ENCODE measurements at regions not wholly inside any gene's neighbourhood (a gene's known extent, or its start where the extent isn't known, plus 50 kb on each side); places are given as distances from the start of the nearest gene placed in this dataset.

DNA sequence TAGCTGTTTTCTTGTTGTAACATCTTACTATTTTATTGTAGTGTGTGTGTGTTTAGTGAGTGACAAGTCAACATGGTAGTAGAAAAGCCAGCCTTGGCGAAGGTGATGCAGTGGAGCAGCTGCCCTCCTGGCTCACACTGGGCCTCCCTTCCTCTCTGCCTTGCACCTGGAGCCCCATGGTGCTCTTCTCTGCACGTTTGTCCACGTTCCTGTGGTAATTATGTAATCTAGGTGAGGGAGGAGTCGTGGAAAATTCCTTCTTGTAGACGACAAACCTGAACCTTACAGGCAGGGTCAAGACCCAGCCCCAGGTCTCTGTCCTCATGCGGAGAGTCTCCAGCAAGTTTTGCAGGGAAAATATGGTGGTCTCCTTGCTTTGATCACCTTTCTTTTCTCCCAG, 348.3 kb upstream of the MKI67 start:
- no peak for TF ChIP-seq EZH2 (IDR thresholded peaks at IDR 0.05; ENCODE audit: borderline replicate concordance)
- TF ChIP-seq, protein P1, sequence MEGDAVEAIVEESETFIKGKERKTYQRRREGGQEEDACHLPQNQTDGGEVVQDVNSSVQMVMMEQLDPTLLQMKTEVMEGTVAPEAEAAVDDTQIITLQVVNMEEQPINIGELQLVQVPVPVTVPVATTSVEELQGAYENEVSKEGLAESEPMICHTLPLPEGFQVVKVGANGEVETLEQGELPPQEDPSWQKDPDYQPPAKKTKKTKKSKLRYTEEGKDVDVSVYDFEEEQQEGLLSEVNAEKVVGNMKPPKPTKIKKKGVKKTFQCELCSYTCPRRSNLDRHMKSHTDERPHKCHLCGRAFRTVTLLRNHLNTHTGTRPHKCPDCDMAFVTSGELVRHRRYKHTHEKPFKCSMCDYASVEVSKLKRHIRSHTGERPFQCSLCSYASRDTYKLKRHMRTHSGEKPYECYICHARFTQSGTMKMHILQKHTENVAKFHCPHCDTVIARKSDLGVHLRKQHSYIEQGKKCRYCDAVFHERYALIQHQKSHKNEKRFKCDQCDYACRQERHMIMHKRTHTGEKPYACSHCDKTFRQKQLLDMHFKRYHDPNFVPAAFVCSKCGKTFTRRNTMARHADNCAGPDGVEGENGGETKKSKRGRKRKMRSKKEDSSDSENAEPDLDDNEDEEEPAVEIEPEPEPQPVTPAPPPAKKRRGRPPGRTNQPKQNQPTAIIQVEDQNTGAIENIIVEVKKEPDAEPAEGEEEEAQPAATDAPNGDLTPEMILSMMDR (IDR thresholded peaks at IDR 0.05; ENCODE audit: poor library complexity) = no peak
- TF ChIP-seq EZH2phosphoT487 (IDR thresholded peaks at IDR 0.05; ENCODE audit: low read depth, severe bottlenecking, unreplicated experiment) = no peak
- H3K4me3 ChIP-seq = no peak overlapping the region
- H3K4me1 ChIP-seq (ENCODE audit: insufficient read depth) = no peaks in the 10 kb centered on the region
- H3K9me3 ChIP-seq (ENCODE audit: low read depth) = no peaks in the 10 kb centered on the region
- H3K36me3 ChIP-seq (replicated peaks; ENCODE audit: insufficient read depth, low read depth) = no peaks in the 10 kb centered on the region
- H2AFZ ChIP-seq = no peak overlapping the region
- no peak overlapping the region for H3K4me2 ChIP-seq
- H4K20me1 ChIP-seq (ENCODE audit: insufficient read depth, poor library complexity, severe bottlenecking) = no peaks in the 10 kb centered on the region
- no peaks in the 10 kb centered on the region for H3K79me2 ChIP-seq
- no peak overlapping the region for H3K27ac ChIP-seq
- DNase-seq (ENCODE audit: low spot score) = no peak
- H3K27me3 ChIP-seq = no peaks in the 10 kb centered on the region
- no peaks in the 10 kb centered on the region for H3K9me2 ChIP-seq (replicated peaks; ENCODE audit: insufficient read depth)
- 85% methylated on average over 6 of the region's 6 CpGs for WGBS (ENCODE audit: low lambda C conversion rate, missing lambda C conversion rate)

DNA sequence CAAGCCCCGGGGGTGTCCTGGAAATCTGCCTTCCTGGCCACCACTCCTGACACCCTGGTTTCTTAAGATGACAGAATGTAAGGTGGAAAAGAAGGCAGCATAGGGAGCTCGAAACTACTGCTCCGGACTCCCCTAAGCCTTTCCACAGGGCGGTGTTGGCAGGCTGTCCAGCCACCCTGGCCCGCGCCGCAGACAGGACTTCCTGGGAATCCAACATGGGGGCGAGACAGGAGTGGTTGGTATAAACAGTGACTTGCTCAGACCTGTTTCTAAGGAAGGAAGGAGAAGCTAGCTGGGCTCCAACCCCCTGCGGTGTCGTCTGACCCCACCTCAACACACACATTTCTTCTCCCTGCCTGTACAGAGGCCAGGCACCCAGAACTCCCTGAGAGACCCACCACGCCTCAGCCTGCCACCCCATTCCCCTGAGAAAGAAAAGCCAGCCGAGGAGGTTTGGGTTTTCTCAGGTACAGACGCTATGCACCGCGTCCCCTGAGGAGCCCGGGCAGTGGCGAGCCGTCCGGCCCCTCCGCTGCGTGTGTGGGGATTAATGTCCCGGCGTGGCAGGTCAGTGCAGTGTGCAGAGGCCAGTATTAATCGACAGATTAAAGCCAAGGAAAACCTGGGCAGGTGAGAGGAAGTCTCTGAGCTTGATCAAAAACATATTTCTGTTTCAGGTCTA, 349.6 kb upstream of the MKI67 start:
- WGBS (ENCODE audit: low lambda C conversion rate, missing lambda C conversion rate) = 69% methylated on average over 24 of the region's 24 CpGs
- Histone ChIP-seq H3K27me3 (no peaks in the 10 kb centered on the region), H3K79me2 (no peaks in the 10 kb centered on the region), H4K20me1 (ENCODE audit: insufficient read depth, poor library complexity, severe bottlenecking) (no peaks in the 10 kb centered on the region), H3K9me2 (replicated peaks; ENCODE audit: insufficient read depth) (no peaks in the 10 kb centered on the region), H3K27ac (no peak overlapping the region), H2AFZ (no peak overlapping the region), H3K36me3 (replicated peaks; ENCODE audit: insufficient read depth, low read depth) (no peaks in the 10 kb centered on the region), H3K4me1 (ENCODE audit: insufficient read depth) (no peaks in the 10 kb centered on the region), H3K4me2 (no peak overlapping the region), H3K9me3 (ENCODE audit: low read depth) (no peaks in the 10 kb centered on the region), H3K4me3 (no peak overlapping the region)
- TF ChIP-seq, protein P1 (IDR thresholded peaks at IDR 0.05; ENCODE audit: poor library complexity) = no peak
- TF ChIP-seq EZH2phosphoT487 (IDR thresholded peaks at IDR 0.05; ENCODE audit: low read depth, severe bottlenecking, unreplicated experiment) (no peak), EZH2 (IDR thresholded peaks at IDR 0.05; ENCODE audit: borderline replicate concordance) (no peak)
- DNase-seq (ENCODE audit: low spot score) = no peak

DNA sequence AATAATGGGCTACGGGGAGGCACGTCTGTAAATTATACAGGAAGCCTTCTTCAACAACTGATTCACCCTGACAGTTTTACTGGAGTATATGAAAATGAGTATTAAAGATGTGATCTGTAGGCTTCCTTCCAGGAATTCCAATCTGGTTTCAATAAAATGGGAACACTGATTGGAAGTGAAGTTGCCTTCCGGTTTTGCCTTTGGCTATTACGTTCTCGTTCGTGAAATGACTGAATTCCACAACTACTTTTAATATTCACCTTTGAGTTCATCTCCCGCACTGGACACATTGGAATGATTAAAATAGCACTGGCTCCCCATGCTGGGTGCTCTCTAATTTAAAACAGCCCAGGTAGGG, 350.1 kb upstream of the MKI67 start:
- Histone ChIP-seq H4K20me1 (ENCODE audit: insufficient read depth, poor library complexity, severe bottlenecking) (no peaks in the 10 kb centered on the region), H2AFZ (no peak overlapping the region), H3K9me2 (replicated peaks; ENCODE audit: insufficient read depth) (no peaks in the 10 kb centered on the region), H3K4me1 (ENCODE audit: insufficient read depth) (no peaks in the 10 kb centered on the region), H3K79me2 (no peaks in the 10 kb centered on the region), H3K27ac (no peak overlapping the region), H3K36me3 (replicated peaks; ENCODE audit: insufficient read depth, low read depth) (no peaks in the 10 kb centered on the region), H3K9me3 (ENCODE audit: low read depth) (no peaks in the 10 kb centered on the region), H3K4me2 (no peak overlapping the region), H3K4me3 (no peak overlapping the region), H3K27me3 (no peaks in the 10 kb centered on the region)
- TF ChIP-seq, protein P1 (IDR thresholded peaks at IDR 0.05; ENCODE audit: poor library complexity) = no peak
- TF ChIP-seq EZH2phosphoT487 (IDR thresholded peaks at IDR 0.05; ENCODE audit: low read depth, severe bottlenecking, unreplicated experiment) (no peak), EZH2 (IDR thresholded peaks at IDR 0.05; ENCODE audit: borderline replicate concordance) (no peak)
- 52% methylated on average over 7 of the region's 7 CpGs for WGBS (ENCODE audit: low lambda C conversion rate, missing lambda C conversion rate)
- no peak for DNase-seq (ENCODE audit: low spot score)
